ENCODE measurements at regions not wholly inside any gene's neighbourhood (a gene's known extent, or its start where the extent isn't known, plus 50 kb on each side); places are given as distances from the start of the nearest gene placed in this dataset.

DNA sequence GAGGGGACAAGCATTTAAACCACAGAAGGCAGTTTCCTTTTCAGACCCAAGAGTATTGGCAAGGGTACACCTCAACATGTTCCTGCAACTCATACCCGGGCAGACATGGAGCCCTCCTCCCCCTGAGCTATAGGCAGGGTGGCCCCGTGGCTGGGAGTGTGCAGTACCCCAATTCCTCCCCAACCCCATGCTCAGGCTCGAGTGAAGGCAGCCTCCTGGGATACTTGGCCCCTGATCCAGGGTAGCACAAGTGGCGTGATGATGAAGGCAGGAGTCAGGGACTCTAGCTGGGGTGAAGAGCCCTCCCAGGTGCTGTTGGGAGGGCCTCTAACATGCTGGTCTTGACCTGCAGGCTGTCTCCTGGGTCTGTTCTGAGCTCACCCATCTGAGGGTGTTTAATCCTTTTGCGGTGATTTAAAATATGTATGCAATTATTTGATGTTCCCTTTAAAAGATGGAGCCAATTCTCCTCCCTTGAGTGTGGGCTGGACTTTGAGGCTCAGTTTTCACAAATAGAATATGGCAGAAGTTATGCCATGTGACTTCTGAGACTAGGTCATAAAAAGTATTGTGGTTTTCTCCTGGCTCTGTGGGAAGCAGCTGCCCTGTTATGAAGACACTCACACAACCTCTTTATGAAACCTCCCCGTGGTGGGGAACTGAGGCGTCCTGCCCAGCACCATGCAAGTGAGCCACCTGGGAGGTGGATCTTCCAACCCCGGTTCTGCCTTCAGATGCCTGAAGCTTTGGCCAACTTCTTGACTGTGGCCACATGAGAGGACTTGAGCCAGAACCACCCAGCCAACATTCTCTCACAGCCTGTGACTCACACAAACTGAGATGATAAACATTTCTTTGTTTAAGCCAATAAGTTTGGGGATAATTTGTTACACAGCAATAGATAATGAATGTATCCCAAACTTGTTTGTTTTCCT lies 54.7 kb upstream of the NECTIN1 start:
- TF ChIP-seq EP300 (IDR thresholded peaks at IDR 0.05; ENCODE audit: borderline replicate concordance in 1 of 2, control insufficient read depth in 1 of 2, low read depth in 2 of 2, low read length in 2 of 2) (no peak), KDM1A (IDR thresholded peaks at IDR 0.05; ENCODE audit: borderline replicate concordance) (no peak)
- TF ChIP-seq, protein P1, sequence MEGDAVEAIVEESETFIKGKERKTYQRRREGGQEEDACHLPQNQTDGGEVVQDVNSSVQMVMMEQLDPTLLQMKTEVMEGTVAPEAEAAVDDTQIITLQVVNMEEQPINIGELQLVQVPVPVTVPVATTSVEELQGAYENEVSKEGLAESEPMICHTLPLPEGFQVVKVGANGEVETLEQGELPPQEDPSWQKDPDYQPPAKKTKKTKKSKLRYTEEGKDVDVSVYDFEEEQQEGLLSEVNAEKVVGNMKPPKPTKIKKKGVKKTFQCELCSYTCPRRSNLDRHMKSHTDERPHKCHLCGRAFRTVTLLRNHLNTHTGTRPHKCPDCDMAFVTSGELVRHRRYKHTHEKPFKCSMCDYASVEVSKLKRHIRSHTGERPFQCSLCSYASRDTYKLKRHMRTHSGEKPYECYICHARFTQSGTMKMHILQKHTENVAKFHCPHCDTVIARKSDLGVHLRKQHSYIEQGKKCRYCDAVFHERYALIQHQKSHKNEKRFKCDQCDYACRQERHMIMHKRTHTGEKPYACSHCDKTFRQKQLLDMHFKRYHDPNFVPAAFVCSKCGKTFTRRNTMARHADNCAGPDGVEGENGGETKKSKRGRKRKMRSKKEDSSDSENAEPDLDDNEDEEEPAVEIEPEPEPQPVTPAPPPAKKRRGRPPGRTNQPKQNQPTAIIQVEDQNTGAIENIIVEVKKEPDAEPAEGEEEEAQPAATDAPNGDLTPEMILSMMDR (IDR thresholded peaks at IDR 0.05 in 2 of 3, conservative IDR thresholded peaks at IDR 0.05 in 1 of 3; ENCODE audit: control insufficient read depth in 2 of 3, extremely low read depth in 1 of 3, insufficient read depth in 1 of 3, low read depth in 3 of 3, low read length in 3 of 3), result no peak
- TF ChIP-seq, protein P2, sequence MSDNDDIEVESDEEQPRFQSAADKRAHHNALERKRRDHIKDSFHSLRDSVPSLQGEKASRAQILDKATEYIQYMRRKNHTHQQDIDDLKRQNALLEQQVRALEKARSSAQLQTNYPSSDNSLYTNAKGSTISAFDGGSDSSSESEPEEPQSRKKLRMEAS (IDR thresholded peaks at IDR 0.05; ENCODE audit: low read depth, low read length), result no peak
